ENCODE measurements at regions not wholly inside any gene's neighbourhood (a gene's known extent, or its start where the extent isn't known, plus 50 kb on each side); places are given as distances from the start of the nearest gene placed in this dataset.

DNA sequence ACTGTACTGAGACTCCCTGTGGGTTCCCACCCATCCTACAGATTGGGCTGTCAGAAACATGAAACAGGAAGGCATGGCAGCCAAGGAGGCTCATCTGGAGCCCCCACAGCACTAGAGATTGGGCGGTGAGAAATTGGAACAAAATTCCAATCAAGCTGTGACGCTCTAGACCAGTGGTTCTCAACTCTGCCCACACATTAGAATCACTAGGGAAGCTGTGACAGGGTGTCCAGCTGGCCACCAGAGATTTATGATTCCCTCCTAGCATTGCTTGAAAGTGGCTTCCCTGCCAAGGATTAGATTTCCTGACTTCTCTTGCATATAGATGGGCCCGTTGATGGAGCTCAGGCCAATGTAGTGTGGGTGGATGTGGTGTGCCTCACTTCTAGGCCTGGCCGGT is 187.5 kb upstream of the ZC3H12A start:
- H4K20me1 ChIP-seq (ENCODE audit: control insufficient read depth, extremely low read depth, insufficient read depth, low read length) = no peaks in the 10 kb centered on the region
- no peak for TF ChIP-seq EZH2 (IDR thresholded peaks at IDR 0.05; ENCODE audit: low read length, missing control alignments)
- TF ChIP-seq, protein P1, sequence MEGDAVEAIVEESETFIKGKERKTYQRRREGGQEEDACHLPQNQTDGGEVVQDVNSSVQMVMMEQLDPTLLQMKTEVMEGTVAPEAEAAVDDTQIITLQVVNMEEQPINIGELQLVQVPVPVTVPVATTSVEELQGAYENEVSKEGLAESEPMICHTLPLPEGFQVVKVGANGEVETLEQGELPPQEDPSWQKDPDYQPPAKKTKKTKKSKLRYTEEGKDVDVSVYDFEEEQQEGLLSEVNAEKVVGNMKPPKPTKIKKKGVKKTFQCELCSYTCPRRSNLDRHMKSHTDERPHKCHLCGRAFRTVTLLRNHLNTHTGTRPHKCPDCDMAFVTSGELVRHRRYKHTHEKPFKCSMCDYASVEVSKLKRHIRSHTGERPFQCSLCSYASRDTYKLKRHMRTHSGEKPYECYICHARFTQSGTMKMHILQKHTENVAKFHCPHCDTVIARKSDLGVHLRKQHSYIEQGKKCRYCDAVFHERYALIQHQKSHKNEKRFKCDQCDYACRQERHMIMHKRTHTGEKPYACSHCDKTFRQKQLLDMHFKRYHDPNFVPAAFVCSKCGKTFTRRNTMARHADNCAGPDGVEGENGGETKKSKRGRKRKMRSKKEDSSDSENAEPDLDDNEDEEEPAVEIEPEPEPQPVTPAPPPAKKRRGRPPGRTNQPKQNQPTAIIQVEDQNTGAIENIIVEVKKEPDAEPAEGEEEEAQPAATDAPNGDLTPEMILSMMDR (conservative IDR thresholded peaks at IDR 0.05 in 1 of 2, IDR thresholded peaks at IDR 0.05 in 1 of 2; ENCODE audit: low read depth in 1 of 2, low read length in 2 of 2) = no peak
- no peak overlapping the region for H3K27ac ChIP-seq (ENCODE audit: insufficient read depth, low read length)
- no peaks in the 10 kb centered on the region for H3K4me1 ChIP-seq (ENCODE audit: control insufficient read depth, extremely low read depth, insufficient read depth, low read length)
- H3K4me3 ChIP-seq (replicated peaks in 1 of 4; ENCODE audit: control extremely low read depth in 1 of 4, insufficient read depth in 1 of 4, low read depth in 3 of 4, low read length in 4 of 4) = no peak overlapping the region
- H2AFZ ChIP-seq (ENCODE audit: low read length) = no peak overlapping the region
- H3K9ac ChIP-seq (ENCODE audit: insufficient read depth, low read length) = no peak overlapping the region
- DNase-seq (ENCODE audit: low read depth in 2 of 2) = no peak
- no peaks in the 10 kb centered on the region for H3K36me3 ChIP-seq (ENCODE audit: control insufficient read depth, insufficient read depth, low read length)
- no peaks in the 10 kb centered on the region for H3K79me2 ChIP-seq (ENCODE audit: control insufficient read depth, insufficient read depth, low read length)
- no peaks in the 10 kb centered on the region for H3K27me3 ChIP-seq (ENCODE audit: control insufficient read depth, insufficient read depth, low read length)
- H3K9me3 ChIP-seq (ENCODE audit: control insufficient read depth, insufficient read depth, low read depth, low read length) = no peaks in the 10 kb centered on the region
- no peak overlapping the region for H3K4me2 ChIP-seq (ENCODE audit: extremely low read depth, insufficient read depth, low read length)

DNA sequence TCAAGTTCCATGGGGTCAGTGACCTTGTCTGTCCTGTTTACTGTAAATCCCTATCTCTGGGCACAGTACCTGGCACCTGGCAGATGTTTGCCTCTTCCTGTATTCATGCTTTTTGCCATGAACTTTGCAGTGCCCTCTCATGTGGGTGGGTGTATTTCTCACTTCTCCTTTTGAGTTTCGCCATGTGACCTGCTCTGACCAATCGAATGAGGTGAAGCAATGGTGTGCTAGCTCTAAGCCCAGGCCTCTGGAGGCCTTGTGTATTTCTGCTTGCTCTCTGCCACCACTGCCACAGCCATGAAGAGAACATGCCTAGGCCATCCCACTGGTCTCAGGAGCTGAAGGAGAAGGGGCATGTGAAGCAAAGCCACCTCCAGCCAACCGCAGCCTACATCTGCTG is 185.5 kb upstream of the ZC3H12A start:
- Histone ChIP-seq H3K4me2 (ENCODE audit: extremely low read depth, insufficient read depth, low read length) (no peak overlapping the region), H3K9me3 (ENCODE audit: control insufficient read depth, insufficient read depth, low read depth, low read length) (no peaks in the 10 kb centered on the region), H2AFZ (ENCODE audit: low read length) (no peak overlapping the region), H3K4me3 (replicated peaks in 1 of 4; ENCODE audit: control extremely low read depth in 1 of 4, insufficient read depth in 1 of 4, low read depth in 3 of 4, low read length in 4 of 4) (no peak overlapping the region), H3K27ac (ENCODE audit: insufficient read depth, low read length) (no peak overlapping the region), H3K9ac (ENCODE audit: insufficient read depth, low read length) (no peak overlapping the region), H3K27me3 (ENCODE audit: control insufficient read depth, insufficient read depth, low read length) (no peaks in the 10 kb centered on the region), H3K36me3 (ENCODE audit: control insufficient read depth, insufficient read depth, low read length) (no peaks in the 10 kb centered on the region), H4K20me1 (ENCODE audit: control insufficient read depth, extremely low read depth, insufficient read depth, low read length) (no peaks in the 10 kb centered on the region), H3K79me2 (ENCODE audit: control insufficient read depth, insufficient read depth, low read length) (no peaks in the 10 kb centered on the region), H3K4me1 (ENCODE audit: control insufficient read depth, extremely low read depth, insufficient read depth, low read length) (no peaks in the 10 kb centered on the region)
- TF ChIP-seq, protein P1 (conservative IDR thresholded peaks at IDR 0.05 in 1 of 2, IDR thresholded peaks at IDR 0.05 in 1 of 2; ENCODE audit: low read depth in 1 of 2, low read length in 2 of 2) = no peak
- TF ChIP-seq EZH2 (IDR thresholded peaks at IDR 0.05; ENCODE audit: low read length, missing control alignments) = no peak
- DNase-seq (ENCODE audit: low read depth in 2 of 2) = no peak

DNA sequence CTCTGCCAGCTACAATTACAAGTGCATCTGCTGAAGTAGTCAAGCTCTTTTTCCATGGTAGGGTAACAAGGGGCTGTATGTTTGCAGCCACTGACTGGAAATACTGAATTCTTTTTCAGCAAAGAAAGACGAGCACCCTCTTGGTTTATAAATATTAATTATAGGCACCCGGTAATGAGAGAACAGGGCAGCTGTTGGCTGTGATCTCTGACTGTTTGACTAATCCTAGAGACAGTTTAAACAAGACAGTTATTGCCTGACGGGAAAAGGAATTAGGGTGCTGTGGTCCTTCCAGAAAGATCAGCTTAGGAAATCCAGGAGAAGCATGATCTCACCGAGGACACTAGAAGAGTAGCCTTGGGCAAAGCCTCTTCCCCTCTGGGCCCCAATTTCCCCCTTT is 183.7 kb upstream of the ZC3H12A start:
- Histone ChIP-seq H3K9me3 (ENCODE audit: control insufficient read depth, insufficient read depth, low read depth, low read length) (no peaks in the 10 kb centered on the region), H3K27ac (ENCODE audit: insufficient read depth, low read length) (no peak overlapping the region), H3K4me1 (ENCODE audit: control insufficient read depth, extremely low read depth, insufficient read depth, low read length) (no peaks in the 10 kb centered on the region), H3K4me3 (replicated peaks in 1 of 4; ENCODE audit: control extremely low read depth in 1 of 4, insufficient read depth in 1 of 4, low read depth in 3 of 4, low read length in 4 of 4) (no peak overlapping the region), H3K27me3 (ENCODE audit: control insufficient read depth, insufficient read depth, low read length) (no peaks in the 10 kb centered on the region), H4K20me1 (ENCODE audit: control insufficient read depth, extremely low read depth, insufficient read depth, low read length) (no peaks in the 10 kb centered on the region), H3K79me2 (ENCODE audit: control insufficient read depth, insufficient read depth, low read length) (no peaks in the 10 kb centered on the region), H3K36me3 (ENCODE audit: control insufficient read depth, insufficient read depth, low read length) (no peaks in the 10 kb centered on the region), H2AFZ (ENCODE audit: low read length) (no peak overlapping the region), H3K9ac (ENCODE audit: insufficient read depth, low read length) (no peak overlapping the region), H3K4me2 (ENCODE audit: extremely low read depth, insufficient read depth, low read length) (no peak overlapping the region)
- no peak for DNase-seq (ENCODE audit: low read depth in 2 of 2)
- TF ChIP-seq EZH2 (IDR thresholded peaks at IDR 0.05; ENCODE audit: low read length, missing control alignments) = no peak
- TF ChIP-seq, protein P1 (conservative IDR thresholded peaks at IDR 0.05 in 1 of 2, IDR thresholded peaks at IDR 0.05 in 1 of 2; ENCODE audit: low read depth in 1 of 2, low read length in 2 of 2) = no peak

Data from fibroblast of lung (primary cell).